H9 (cell line): ENCODE measurements at regions not wholly inside any gene's neighbourhood (a gene's known extent, or its start where the extent isn't known, plus 50 kb on each side); places are given as distances from the start of the nearest gene placed in this dataset.

ENCODE experiments used
- DNase-seq: peaks from one replicate; pipeline ENCODE4 v3.0.0-alpha.2; 2017
- H2AFZ ChIP-seq: one replicate; pipeline ENCODE4 v1.6.1; 2013; ENCODE audit warnings: mild to moderate bottlenecking, low read length, control low read depth, moderate library complexity
- H2AK5ac ChIP-seq: 2 replicates; pipeline ENCODE4 v1.6.1; 2013; ENCODE audit warnings: low read length, control low read depth, mixed read lengths; ENCODE audit not compliant: insufficient read length
- H2BK120ac ChIP-seq: one replicate; pipeline ENCODE4 v1.6.1; 2013; ENCODE audit warnings: low read depth, mild to moderate bottlenecking, low read length, control low read depth, inconsistent platforms; ENCODE audit not compliant: poor library complexity, severe bottlenecking
- H2BK12ac ChIP-seq: 2 replicates; pipeline ENCODE4 v1.6.1; 2013; ENCODE audit warnings: low read length, control low read depth, mixed read lengths, low read depth; ENCODE audit not compliant: insufficient read length
- H2BK15ac ChIP-seq: 2 replicates; pipeline ENCODE4 v1.6.1; 2013; ENCODE audit warnings: low read depth, low read length, control low read depth
- H2BK20ac ChIP-seq: one replicate; pipeline ENCODE4 v1.6.1; 2013; ENCODE audit warnings: low read depth, mild to moderate bottlenecking, low read length, control low read depth, inconsistent platforms; ENCODE audit not compliant: poor library complexity, severe bottlenecking
- H2BK5ac ChIP-seq: 2 replicates; pipeline ENCODE4 v1.6.1; 2013; ENCODE audit warnings: low read length, control low read depth, mixed read lengths; ENCODE audit not compliant: insufficient read length
- H3K14ac ChIP-seq: 2 replicates; pipeline ENCODE4 v1.6.1; 2013; ENCODE audit warnings: low read length, control low read depth; ENCODE audit not compliant: insufficient read depth
- H3K18ac ChIP-seq: 2 replicates; pipeline ENCODE4 v1.6.1; 2013; ENCODE audit warnings: low read depth, mild to moderate bottlenecking, mixed read lengths, low read length, control low read depth; ENCODE audit not compliant: insufficient read length
- H3K23ac ChIP-seq: 2 replicates; pipeline ENCODE4 v1.6.1; 2013; ENCODE audit warnings: low read length, control low read depth, mixed read lengths, low read depth; ENCODE audit not compliant: insufficient read length
- H3K23me2 ChIP-seq: 2 replicates; pipeline ENCODE4 v1.6.1; 2013; ENCODE audit warnings: low read depth, mild to moderate bottlenecking, mixed read lengths, low read length, control low read depth; ENCODE audit not compliant: insufficient read length, poor library complexity, severe bottlenecking
- H3K27ac ChIP-seq: 2 replicates; pipeline ENCODE4 v1.5.1; 2013; ENCODE audit warnings: low read length, control low read depth, mixed read lengths, low read depth; ENCODE audit not compliant: insufficient read length
- H3K27me3 ChIP-seq: 2 replicates; pipeline ENCODE4 v1.6.1; 2013; ENCODE audit warnings: low read length, control low read depth, inconsistent platforms; ENCODE audit not compliant: insufficient read depth
- H3K4ac ChIP-seq: 2 replicates; pipeline ENCODE4 v1.6.1; 2013; ENCODE audit warnings: low read depth, mild to moderate bottlenecking, control low read depth, inconsistent platforms, low read length, moderate library complexity
- H3K4me1 ChIP-seq: 2 replicates; pipeline ENCODE4 v1.6.1; 2013; ENCODE audit warnings: low read length, control low read depth, inconsistent platforms; ENCODE audit not compliant: insufficient read depth
- H3K4me2 ChIP-seq: 2 replicates; pipeline ENCODE4 v1.6.1; 2013; ENCODE audit warnings: low read length, control low read depth, mixed read lengths; ENCODE audit not compliant: insufficient read length, insufficient read depth
- H3K56ac ChIP-seq: 2 replicates; pipeline ENCODE4 v1.6.1; 2013; ENCODE audit warnings: low read depth, mild to moderate bottlenecking, mixed read lengths, low read length, control low read depth; ENCODE audit not compliant: insufficient read length
- H3K79me1 ChIP-seq: 2 replicates; pipeline ENCODE4 v1.6.1; 2013; ENCODE audit warnings: low read depth, mild to moderate bottlenecking, moderate library complexity, low read length, control low read depth, inconsistent platforms; ENCODE audit not compliant: insufficient read depth, poor library complexity, severe bottlenecking
- H3K79me2 ChIP-seq: 2 replicates; pipeline ENCODE4 v1.6.1; 2013; ENCODE audit warnings: low read length, control low read depth, inconsistent platforms; ENCODE audit not compliant: insufficient read depth
- H3K9ac ChIP-seq: 2 replicates; pipeline ENCODE4 v1.6.1; 2013; ENCODE audit warnings: low read length, control low read depth, mixed read lengths; ENCODE audit not compliant: insufficient read length; ENCODE audit errors: extremely low read depth
- H3K9me3 ChIP-seq: one replicate; pipeline ENCODE4 v1.6.1; 2013; ENCODE audit warnings: low read depth, low read length, inconsistent platforms; ENCODE audit not compliant: control insufficient read depth
- H3T11ph ChIP-seq: one replicate; pipeline ENCODE4 v1.6.1; 2013; ENCODE audit warnings: mild to moderate bottlenecking, low read length, control low read depth, inconsistent platforms
- H4K20me1 ChIP-seq: one replicate; pipeline ENCODE4 v1.6.1; 2013; ENCODE audit not compliant: control insufficient read depth, insufficient read length, insufficient read depth
- H4K5ac ChIP-seq: 2 replicates; pipeline ENCODE4 v1.6.1; 2013; ENCODE audit warnings: low read depth, mild to moderate bottlenecking, mixed read lengths, low read length, control low read depth; ENCODE audit not compliant: insufficient read length
- H4K8ac ChIP-seq: replicated peaks from 2 replicates; pipeline ENCODE4 v1.6.1; 2013; ENCODE audit warnings: low read length, control low read depth, mixed read lengths, low read depth; ENCODE audit not compliant: insufficient read length
- H4K91ac ChIP-seq: 2 replicates; pipeline ENCODE4 v1.6.1; 2013; ENCODE audit warnings: low read depth, mild to moderate bottlenecking, moderate library complexity, mixed read lengths, low read length, control low read depth; ENCODE audit not compliant: insufficient read length
- H3K27ac Mint-ChIP-seq, 3 experiments: 2 replicates in 2 of 3; 3 replicates in 1 of 3; pipeline ENCODE4 v1.8.0; 2020 to 2021; ENCODE audit warnings: mixed read lengths in 3 of 3, mild to moderate bottlenecking in 1 of 3, moderate library complexity in 1 of 3
- H3K27me3 Mint-ChIP-seq: 2 replicates; pipeline ENCODE4 v1.8.0; 2021; ENCODE audit warnings: low read depth, mild to moderate bottlenecking, moderate library complexity, mixed read lengths
- H3K36me3 Mint-ChIP-seq, 3 experiments: 2 replicates in 2 of 3; 3 replicates in 1 of 3; pipeline ENCODE4 v1.8.0; 2020 to 2021; ENCODE audit warnings: low read depth in 3 of 3, mixed read lengths in 3 of 3; ENCODE audit not compliant: insufficient read depth in 1 of 3
- H3K4me1 Mint-ChIP-seq, 2 experiments: 2 replicates each; pipeline ENCODE4 v1.8.0; 2020; ENCODE audit warnings: mixed read lengths in 2 of 2
- H3K4me3 Mint-ChIP-seq, 2 experiments: 2 replicates in 1 of 2; 3 replicates in 1 of 2; pipeline ENCODE4 v1.8.0; 2020 to 2021; ENCODE audit warnings: mild to moderate bottlenecking in 2 of 2, mixed read lengths in 2 of 2, moderate library complexity in 1 of 2
- H3K9me3 Mint-ChIP-seq, 2 experiments: 2 replicates in 1 of 2; 3 replicates in 1 of 2; pipeline ENCODE4 v1.8.0; 2020; ENCODE audit warnings: mild to moderate bottlenecking in 2 of 2, mixed read lengths in 2 of 2, moderate library complexity in 1 of 2
- CTCF ChIP-seq: fragments of 200-600 bp; sonication (generic); conservative IDR thresholded peaks from 3 replicates; pipeline ENCODE4 v1.8.0; 2021; ENCODE audit warnings: antibody characterized with exemption, mild to moderate bottlenecking
- WGBS: extraction: QIAGEN DNeasy Blood & Tissue Kit; methylation state at CpG from one replicate; pipeline ENCODE4 v1.1.7; 2013; ENCODE audit warnings: missing lambda C conversion rate, low lambda C conversion rate, mixed read lengths; ENCODE audit not compliant: insufficient read length; ENCODE audit errors: extremely low coverage; 5-methylcytosine and 5-hydroxymethylcytosine counted together

GRCh38 chr1:193311226-193311948 lies 125.0 kb upstream of the B3GALT2 start:
- Histone ChIP-seq H2BK120ac (no peak overlapping the region), H3K14ac (no peak overlapping the region), H3K23ac (no peak overlapping the region), H2AFZ (no peak overlapping the region), H3K79me1 (no peaks in the 10 kb centered on the region), H4K5ac (no peak overlapping the region), H2BK5ac (no peak overlapping the region), H2BK15ac (no peak overlapping the region), H3K9me3 (no peaks in the 10 kb centered on the region), H2BK12ac (no peak overlapping the region), H3K27ac (no peak overlapping the region), H4K91ac (no peak overlapping the region), H3K23me2 (no peaks in the 10 kb centered on the region), H3K4me2 (no peak overlapping the region), H2BK20ac (no peak overlapping the region), H3K4ac (no peak overlapping the region), H3K27me3 (no peaks in the 10 kb centered on the region), H3K56ac (no peak overlapping the region), H3K79me2 (no peaks in the 10 kb centered on the region), H2AK5ac (no peak overlapping the region), H3K4me1 (no peaks in the 10 kb centered on the region), H3T11ph (no peak overlapping the region), H3K18ac (no peak overlapping the region), H3K9ac (no peak overlapping the region), H4K8ac (no peak overlapping the region), H4K20me1 (no peaks in the 10 kb centered on the region)
- no peak for DNase-seq
- Mint-ChIP-seq H3K36me3 (no peaks in the 10 kb centered on the region), H3K4me3 (no peak overlapping the region), H3K4me1 (no peaks in the 10 kb centered on the region), H3K9me3 (no peaks in the 10 kb centered on the region), H3K27me3 (no peaks in the 10 kb centered on the region), H3K27ac (no peak overlapping the region)
- no CpG with 5 or more reads among the region's 4 CpGs for WGBS
- no peak for TF ChIP-seq CTCF
